ENCODE measurements at regions not wholly inside any gene's neighbourhood (a gene's known extent, or its start where the extent isn't known, plus 50 kb on each side); places are given as distances from the start of the nearest gene placed in this dataset.
A peak's percentile ranks its signal among the peaks of the same experiment; 100 is the strongest.
"Not testable (repeated sequence)": the region's sequence is repeated elsewhere in the genome, so short reads cannot be mapped to it uniquely, and the experiment has no call there.

- CTCF ChIA-PET; DNase-seq (ENCODE audit: extremely low spot score); POLR2A ChIA-PET: not testable (repeated sequence)
Observed at GRCh38 chr10:59975918-59976317, 69.6 kb upstream of the CCDC6 start.

DNA sequence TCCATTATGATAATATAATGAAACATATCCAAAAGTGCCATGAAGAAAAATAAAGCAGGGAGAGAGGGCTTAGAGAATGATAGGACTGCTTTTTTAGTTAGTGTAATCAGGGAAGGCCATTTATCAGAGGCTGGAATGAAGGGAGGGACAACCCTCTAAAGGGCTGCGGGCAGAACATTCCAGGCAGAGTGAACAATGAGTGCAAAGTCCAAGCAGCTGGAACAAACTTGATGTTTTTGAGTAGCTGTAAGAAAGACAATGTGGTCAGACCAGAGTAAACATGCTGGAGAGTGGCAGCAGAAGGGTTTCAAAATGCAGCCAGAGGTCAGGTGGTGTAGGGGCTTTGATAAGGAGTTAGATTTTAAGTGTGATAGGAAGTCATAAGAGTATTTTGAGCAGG, 65.6 kb upstream of the CCDC6 start:
- ChIA-PET POLR2A (no interaction called here), CTCF (no interaction called here)
- TF ChIP-seq, protein P1, sequence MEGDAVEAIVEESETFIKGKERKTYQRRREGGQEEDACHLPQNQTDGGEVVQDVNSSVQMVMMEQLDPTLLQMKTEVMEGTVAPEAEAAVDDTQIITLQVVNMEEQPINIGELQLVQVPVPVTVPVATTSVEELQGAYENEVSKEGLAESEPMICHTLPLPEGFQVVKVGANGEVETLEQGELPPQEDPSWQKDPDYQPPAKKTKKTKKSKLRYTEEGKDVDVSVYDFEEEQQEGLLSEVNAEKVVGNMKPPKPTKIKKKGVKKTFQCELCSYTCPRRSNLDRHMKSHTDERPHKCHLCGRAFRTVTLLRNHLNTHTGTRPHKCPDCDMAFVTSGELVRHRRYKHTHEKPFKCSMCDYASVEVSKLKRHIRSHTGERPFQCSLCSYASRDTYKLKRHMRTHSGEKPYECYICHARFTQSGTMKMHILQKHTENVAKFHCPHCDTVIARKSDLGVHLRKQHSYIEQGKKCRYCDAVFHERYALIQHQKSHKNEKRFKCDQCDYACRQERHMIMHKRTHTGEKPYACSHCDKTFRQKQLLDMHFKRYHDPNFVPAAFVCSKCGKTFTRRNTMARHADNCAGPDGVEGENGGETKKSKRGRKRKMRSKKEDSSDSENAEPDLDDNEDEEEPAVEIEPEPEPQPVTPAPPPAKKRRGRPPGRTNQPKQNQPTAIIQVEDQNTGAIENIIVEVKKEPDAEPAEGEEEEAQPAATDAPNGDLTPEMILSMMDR (IDR thresholded peaks at IDR 0.05; ENCODE audit: control extremely low read depth, extremely low read depth, low read depth, missing control alignments), result no peak
- DNase-seq (ENCODE audit: extremely low spot score), result no peak

GRCh38 chr10:59970396-59971368, 64.3 kb upstream of the CCDC6 start:
- DNase-seq (ENCODE audit: extremely low spot score), result peak; percentile 39
- ChIA-PET CTCF (no interaction called here), POLR2A (no interaction called here)
- TF ChIP-seq, protein P1 (IDR thresholded peaks at IDR 0.05; ENCODE audit: control extremely low read depth, extremely low read depth, low read depth, missing control alignments), result peak; percentile 6

DNA sequence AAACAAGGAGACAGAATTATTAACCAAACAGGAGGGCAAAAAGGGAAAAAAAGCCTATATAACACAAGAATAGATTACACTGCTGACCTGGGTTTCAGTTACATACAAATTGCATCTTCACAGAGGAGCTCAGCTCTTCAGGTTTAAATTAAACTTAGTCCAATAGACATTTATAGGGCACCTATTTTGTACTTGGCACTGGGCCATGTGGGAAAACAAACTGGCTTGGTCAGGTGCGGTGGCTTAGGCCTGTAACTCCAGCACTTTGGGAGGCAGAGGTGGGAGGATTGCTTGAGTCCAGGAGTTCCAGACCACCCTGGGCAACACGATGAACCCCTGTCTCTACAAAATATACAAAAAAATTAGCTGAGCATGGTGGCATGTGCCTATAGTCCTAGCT, 62.3 kb upstream of the CCDC6 start:
- TF ChIP-seq, protein P1 (IDR thresholded peaks at IDR 0.05; ENCODE audit: control extremely low read depth, extremely low read depth, low read depth, missing control alignments), result no peak
- ChIA-PET POLR2A (no interaction called here), CTCF (interaction anchor here (1.5 kb wide), 1 partner anchor 13 kb away, joined by 6 read pairs; no protein-coding TSS in a partner anchor)
- no peak for DNase-seq (ENCODE audit: extremely low spot score)

DNA sequence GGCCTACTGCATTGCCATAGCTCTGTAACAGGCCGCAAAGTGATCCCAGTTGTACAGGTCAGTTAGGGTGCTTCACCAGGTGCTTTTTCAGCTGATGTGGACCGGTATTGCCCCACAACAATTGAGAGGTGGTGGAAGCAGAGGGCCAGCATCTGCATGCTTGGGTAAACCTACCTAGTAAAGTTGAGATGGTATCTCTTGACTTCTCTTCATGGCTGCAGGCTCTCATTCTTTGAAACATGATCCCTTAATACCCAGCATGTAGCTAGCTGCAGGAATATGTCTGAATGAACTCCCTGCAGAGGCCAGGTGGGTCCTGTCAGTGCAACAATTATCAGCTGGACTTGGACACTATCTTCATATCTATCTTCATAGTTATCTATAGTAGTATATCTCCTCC, 60.7 kb upstream of the CCDC6 start:
- TF ChIP-seq, protein P1 (IDR thresholded peaks at IDR 0.05; ENCODE audit: control extremely low read depth, extremely low read depth, low read depth, missing control alignments), result no peak
- ChIA-PET POLR2A (no interaction called here), CTCF (interaction anchor here (1.3 kb wide), 1 partner anchor 61 kb away, joined by 3 read pairs; the partner anchor contains the start of gene CCDC6)
- DNase-seq (ENCODE audit: extremely low spot score), result no peak

DNA sequence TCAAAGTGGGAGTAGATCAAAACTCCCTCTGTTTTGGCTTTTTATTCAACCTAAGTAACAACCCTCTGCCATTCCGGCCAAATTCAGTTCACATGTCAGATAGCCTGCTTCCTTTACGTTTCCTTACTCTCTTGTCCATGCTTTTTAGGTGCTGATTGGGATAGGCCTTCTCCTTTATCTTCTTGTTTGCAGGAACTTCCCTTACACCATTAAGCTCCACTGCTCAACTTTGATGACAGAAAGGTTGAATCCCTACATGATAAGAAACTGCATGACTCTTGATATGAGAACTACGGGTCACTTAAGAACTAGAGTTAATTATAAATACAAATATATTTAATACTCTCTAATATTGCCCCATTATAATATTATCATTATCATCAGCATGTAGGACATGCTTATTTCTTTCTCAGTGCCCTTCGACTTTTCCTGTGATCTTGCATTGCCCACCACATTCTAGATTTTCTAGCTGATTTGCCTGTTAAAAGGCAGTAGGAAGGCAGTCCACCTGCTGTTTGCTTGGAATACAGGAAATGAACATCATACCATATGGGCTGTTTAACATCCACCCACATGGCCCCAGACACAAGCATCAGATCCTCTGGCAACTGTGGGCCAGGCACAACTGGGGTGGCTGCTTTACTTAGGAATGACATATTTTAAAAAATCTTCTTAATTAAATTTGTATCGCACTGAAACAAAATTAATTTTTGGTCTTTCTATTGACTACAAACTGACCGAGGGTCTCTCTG, 59.7 kb upstream of the CCDC6 start:
- ChIA-PET CTCF (no interaction called here), POLR2A (no interaction called here)
- no peak for DNase-seq (ENCODE audit: extremely low spot score)
- TF ChIP-seq, protein P1 (IDR thresholded peaks at IDR 0.05; ENCODE audit: control extremely low read depth, extremely low read depth, low read depth, missing control alignments), result no peak

DNA sequence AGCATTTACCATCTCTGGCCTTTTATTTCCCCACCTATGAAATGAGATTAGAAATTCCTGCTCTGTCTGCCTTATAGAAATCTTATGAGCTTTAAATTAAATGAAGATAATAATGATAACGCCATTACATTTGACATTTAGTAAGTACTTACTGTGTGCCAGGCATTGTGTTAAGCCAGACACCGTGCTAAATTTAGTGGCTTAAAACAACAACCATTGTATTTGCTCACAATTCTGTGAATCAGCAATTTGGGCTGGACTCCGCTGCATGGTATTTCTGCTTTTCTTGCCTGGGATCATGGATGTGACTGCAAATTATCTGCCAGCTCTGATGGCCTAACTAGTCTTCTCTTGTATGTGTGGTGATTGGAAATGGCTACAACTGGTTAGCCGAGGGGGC, 56.4 kb upstream of the CCDC6 start:
- ChIA-PET POLR2A (no interaction called here), CTCF (no interaction called here)
- TF ChIP-seq, protein P1 (IDR thresholded peaks at IDR 0.05; ENCODE audit: control extremely low read depth, extremely low read depth, low read depth, missing control alignments), result no peak
- no peak for DNase-seq (ENCODE audit: extremely low spot score)

All from GM10248 (cell line).